ENCODE measurements at regions not wholly inside any gene's neighbourhood (a gene's known extent, or its start where the extent isn't known, plus 50 kb on each side); places are given as distances from the start of the nearest gene placed in this dataset.

DNA sequence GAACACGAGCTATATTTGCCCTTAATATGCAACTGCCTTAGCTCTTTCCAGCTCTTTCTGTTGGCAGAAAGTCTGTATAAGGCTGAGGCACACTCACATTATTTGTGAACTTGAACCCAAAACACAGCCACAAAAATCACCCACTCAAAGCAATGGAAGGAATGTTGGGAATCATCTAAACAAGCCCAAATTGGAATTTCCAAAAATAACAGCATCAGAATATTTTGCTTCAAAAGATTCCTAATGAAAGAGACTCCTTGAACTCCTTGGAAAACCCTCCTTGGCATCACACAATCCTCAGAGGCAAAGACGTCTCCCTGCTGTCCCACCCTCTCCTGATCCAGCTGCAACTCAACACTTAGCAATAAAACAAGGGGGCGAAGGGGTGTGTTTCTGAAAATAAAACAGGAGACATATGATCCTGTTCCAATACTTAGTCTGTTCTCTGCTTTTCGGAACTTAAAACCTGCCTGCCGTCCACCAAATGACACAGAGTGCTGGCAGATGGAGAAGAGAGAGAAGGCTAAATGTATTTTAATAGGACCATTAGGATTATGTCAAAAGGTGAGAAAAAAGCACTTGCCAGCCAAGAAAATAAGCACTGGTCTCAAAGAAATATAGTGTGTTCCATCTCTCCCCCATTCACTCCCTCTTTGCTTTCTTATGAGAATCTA is 320.7 kb upstream of the JARID2 start:
- no peak for DNase-seq (ENCODE audit: low spot score)

DNA sequence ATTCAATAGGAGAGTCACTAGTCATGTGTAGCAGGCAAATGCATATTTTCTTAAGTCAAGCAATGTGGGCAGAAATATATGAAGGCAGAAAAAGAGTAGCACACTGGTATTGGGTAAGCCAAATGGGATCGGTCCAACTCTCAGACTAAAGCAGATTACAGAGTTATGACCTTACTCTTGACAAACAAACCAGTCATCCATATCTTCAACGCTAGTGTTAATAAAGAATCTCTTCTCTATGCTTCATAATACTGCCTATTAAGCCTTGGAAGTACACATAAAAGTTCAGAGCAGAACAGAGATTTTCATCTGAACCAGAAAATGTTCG is 320.2 kb upstream of the JARID2 start:
- DNase-seq (ENCODE audit: low spot score) = no peak

DNA sequence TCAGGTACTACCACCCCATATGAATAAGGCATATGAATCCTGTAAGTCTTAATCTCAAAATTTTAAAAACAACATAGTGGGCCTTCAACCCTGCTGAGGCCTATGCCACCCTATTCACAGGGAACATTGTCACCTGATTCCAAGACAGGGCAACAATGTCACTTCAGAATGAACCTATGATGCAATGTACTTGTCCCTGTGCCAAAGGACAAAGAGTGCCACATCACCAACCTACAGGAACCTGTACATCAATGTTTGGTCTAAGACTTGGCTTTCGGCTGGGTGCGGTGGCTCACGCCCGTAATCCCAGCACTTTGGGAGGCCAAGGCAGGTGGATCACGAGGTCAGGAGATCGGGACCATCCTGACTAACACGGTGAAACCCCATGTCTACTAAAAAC is 318.5 kb upstream of the JARID2 start:
- DNase-seq (ENCODE audit: low spot score) = no peak

DNA sequence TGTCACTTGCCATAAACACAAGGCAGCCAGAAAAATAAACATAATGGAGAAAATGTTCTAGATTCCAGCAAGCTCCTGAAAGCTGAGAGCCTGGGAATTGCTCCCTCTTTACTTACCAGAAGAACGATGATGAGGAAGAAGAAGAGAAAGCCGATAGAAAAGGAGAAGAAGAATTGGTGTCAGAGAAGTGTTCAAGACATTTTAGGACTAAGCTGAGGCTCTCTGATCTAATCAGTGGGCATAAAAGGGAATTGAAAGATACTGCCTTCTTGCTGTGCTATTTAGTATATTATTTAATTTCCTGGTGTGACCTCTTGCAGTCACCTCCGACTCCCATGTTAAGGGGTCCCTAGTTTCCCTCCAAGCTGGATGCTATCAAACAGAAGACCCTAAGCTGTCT is 316.6 kb upstream of the JARID2 start:
- DNase-seq (ENCODE audit: low spot score) = no peak

DNA sequence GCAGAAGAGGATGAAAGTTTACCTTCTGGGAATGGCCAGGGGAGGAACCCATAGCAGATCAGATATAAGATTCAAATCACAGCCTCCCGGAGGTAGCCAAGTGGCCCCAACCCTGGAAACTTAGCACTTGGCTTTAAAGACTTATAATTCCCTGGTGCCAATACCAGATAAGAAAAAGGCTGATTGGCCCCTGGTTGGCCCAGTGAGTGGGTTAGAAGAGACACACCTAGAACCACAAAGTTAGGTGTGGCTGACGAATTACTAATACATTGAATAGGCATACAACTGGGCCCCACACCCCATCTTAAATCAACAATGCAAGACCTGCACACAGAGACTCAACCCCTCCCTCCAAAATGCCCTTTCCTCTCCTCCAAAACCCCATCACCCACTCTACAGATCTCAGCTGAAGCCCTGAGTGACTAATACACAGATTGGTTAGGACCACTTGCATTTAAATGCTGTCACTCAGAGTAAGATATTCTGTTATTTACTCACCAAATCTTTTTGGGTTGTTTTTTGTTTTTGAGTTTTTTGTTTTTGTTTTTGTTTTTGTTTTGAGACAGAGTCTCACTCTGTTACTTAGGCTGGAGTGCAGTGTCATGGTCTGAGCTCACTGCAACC is 315.4 kb upstream of the JARID2 start:
- no peak for DNase-seq (ENCODE audit: low spot score)

DNA sequence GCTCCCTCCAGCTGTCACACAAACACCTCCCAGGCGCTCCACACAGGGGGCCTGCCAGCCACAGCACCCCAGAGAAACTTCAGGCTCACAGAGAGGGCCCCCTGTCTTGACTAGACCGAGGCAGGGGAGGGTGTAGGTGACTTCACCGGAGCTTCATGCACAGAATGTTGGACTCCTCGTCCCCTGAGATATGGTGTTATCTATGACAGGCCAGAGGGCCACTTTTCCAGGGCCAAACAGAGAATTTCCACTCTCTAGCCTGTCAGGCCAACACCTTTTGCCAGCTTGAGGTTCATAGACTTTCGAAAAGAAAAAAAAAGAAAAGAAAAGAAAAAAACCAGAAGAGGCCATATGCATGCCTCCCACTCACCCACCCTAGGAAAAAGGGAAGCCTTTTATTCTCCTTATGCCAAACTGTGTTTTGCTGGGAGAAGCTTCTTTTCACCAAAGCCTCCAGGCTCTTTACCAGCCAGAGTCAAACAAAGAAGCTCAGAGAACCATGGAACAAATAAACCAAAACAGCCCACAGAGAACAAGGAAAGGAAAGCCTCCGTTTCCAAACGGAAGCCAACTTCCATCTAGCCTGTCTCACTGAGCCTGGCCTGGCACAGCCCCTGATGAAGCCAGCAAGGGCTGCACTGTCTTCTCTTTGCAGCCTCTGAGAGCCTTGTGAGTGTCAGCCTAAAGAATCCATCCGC is 313.2 kb upstream of the JARID2 start:
- no peak for DNase-seq (ENCODE audit: low spot score)

DNA sequence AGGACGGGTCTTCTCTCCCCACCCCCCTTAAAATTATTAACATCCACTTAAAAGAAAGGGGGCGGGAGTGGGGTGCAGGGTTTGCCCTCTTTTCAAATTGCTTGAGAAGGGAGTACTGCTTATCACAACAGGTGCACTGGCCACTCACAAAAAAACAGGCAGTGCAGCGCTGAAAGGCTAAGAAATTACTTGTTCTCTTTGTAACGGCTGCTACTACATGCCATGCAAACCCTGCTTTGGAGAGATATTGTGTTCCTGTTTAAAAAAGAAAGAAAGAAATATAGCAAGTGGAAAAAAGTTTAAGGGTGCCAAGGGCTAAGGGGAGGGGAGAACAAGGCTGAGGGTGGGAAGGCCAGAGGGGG is 312.7 kb upstream of the JARID2 start:
- DNase-seq (ENCODE audit: low spot score) = no peak

DNA sequence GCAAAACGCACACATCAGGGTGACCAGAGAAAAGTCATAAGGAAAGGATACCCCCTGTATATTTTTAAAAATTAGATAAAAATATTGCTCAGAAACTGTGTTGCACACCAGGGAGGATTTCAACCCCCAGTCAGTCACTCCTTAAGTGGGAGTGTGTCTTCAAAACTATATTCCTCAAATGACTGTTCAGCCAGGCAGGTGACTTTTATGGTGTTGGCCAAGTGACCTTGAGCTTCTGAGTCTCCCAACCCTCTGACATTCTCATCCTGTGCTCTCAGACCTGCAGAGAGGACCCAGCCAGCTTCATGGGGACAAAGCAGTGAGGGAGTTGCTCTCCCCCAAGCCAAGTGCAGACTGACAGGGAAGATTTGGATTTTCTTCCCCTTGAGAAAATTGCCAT is 311.9 kb upstream of the JARID2 start:
- no peak for DNase-seq (ENCODE audit: low spot score)

DNA sequence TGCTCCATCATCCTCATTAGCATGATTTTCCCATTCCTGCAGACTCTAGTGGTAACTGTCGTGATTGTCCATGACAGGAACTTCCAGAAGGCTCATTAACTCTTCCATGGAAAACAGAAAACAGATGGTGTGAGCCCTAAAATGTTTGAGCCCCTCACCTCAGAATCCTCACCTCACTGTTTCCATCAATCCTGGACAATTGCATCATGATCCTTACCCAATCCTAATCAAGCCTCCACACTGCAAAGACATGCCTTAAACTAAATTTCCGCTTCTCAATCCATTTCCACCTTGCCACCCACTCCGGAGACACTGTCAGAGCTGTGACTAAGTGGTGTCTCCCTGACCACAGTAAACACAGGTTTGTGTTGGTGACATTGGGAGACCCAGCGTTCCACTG is 311.0 kb upstream of the JARID2 start:
- DNase-seq (ENCODE audit: low spot score) = no peak

DNA sequence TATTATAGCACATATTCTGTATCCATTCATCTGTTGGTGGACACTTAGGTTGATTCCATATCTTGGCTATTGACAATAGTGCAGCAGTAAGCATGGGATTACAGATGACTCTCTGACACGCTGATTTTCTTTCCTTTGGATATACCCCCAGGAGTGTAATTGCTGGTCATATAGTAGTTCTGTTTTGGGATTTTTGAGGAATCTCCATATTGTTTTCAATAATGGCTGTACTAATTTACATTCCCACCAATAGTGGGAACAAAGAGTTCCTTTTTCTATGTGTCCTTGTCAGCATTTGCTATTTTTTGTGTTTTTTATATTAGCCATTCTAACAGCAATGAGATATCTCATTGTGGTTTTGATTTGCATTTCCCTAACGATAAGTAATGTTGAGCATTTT is 309.0 kb upstream of the JARID2 start:
- no peak for DNase-seq (ENCODE audit: low spot score)

DNA sequence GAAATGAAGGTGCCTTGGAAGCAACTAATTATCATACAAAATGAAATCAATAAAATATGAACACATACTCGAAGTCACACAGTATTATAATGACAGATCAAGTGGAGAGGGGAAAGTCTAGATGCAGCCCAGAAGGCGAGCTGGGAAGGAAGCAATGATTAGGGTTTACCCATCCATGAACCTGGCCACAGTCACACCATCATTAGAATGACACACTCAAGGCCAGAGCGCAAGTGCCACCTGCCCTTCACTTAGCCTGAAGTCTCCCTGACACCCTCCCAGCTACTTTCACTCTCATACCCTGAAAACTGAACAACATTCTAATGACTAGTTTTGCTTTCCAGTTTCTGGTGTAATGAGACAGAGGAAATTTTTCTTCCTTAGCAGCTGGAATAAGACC is 302.8 kb upstream of the JARID2 start:
- no peak for DNase-seq (ENCODE audit: low spot score)

DNA sequence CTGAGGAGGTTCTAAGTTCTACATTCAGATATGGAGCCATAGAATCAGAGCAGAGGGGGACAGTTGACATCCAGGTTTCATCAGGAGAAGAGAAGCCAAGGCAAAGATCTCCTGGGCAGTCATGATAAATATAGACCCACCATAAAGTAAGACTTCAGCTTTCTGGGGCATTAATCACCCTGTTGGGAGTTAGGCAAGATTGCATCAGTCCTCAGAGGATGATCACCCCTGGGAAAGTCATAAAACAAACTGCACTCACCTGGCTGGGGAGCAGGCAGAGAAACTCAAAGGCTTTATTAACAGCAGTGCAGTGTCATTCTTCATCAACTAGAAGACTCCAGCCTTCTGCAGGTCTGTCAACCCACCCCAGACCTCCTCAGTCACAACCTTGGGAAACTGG is 301.3 kb upstream of the JARID2 start:
- no peak for DNase-seq (ENCODE audit: low spot score)

DNA sequence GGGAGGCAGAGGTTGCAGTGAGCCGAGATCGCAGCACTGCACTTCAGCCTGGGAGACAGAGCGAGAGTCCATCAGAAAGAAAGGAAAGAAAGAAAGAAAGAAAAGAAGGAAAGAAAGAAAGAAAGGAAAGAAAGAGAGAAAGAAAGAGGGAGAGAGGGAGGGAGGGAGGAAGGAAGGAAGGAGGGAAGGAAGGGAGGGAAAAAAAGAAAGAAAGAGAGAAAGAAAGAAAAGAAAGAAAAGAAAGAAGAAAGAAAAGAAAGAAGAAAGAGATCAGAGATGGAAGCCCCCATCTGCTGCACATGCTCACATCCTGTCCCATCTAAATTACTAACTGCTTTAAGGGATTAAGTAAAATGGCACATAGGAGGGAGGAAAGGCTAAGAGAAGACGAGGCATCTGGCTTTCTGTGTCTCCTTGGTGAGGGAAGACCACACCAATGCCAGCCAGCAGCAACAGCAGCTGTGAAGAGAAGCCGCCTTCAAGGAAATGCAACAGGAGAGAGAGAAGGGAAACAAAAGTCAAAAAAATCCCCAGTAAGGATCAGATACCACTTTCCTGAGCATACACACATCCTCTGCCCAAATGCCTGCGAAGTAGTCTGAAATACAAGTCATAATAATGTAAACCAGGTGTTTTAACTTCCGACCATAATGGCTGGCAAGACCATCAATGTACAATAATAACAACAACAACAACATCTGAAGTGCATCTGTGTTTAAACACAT is 300.2 kb upstream of the JARID2 start:
- DNase-seq (ENCODE audit: low spot score) = no peak

DNA sequence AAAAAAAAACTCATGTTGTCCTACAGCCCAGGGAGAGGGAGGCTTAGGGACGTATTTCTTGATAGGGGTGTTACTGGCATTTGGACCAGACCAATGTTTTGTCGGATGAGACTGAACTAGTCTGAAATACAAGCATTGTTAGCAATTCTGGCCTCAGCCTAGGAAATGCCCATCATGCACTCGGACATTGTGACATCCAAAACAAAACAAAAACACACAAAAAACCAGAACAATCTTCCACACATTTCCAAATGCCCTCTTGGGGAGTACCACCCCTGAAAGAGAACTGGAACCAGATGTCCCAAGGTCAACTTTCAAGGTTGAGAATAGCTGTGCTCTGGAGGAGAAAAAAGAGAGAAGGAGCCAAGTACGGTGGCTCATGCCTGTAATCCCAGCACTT is 299.1 kb upstream of the JARID2 start:
- DNase-seq (ENCODE audit: low spot score) = no peak

DNA sequence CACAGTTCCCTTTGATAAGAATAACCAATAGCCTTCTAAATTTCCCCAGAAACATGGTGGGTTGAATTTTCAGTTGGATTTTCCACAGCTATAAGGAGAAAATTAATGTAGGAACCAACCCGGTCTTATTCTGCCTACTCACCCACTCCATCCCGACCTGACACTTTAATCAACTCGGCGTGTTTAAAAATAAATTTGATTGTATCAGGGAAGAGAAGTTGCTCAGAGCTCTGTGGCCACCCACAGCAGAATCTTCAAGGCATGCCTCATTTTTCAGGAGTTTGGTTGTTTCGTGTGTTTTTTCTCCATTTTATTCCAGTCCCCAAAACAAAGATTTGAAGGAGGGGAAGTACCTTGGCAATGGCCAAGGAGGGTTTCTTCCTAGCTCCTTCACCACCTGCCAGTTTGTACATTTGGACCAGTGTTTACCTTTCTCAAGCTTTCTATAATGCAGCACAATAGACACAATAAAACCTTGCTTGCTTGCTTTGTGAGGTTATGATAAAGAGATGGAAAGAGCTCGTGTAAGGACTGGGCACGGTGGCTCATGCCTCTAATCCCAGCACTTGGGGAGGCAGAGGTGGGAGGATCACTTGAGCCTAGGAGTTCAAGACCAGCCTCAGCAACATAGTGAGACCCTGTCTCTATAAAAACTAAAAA is 297.2 kb upstream of the JARID2 start:
- DNase-seq (ENCODE audit: low spot score) = no peak

DNA sequence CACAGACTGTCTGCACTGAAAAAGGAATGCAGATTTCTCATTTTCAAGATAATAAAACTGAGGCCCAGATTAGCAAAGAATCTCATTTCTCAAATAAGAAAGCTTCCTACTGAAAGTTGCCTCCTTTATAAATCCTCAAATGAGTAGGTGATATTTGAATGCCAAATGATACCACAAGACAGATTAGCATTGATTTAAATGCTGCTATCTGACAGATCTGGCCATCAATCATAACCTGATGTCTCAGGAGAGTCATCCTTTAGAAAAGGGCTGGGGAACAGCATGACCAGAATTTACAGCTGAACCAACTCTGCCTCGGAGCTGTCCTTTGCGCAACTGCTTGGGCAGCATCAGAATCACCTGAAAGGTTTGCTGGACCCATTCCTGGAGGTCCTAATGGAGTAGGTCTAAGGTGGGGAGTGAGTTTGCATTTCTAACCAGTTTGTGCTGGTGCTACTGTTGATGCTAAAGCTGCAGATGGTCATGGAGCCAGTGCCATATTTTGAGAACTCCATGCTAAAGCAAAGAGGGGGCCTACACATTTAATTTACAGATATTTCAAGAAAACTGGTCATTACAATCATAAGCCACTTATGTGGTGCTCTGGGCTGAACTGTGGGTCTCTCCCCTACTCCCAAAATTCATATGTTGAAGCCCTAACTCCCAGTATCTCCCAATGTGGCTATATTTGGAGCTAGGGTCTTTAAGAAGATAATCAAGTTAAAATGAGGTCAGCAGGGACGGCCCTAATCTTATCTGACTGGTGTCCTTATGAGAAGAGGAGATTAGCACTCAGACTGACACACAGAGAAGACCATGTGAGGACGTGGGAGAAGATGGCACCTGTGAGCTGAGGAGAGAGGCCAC is 295.5 kb upstream of the JARID2 start:
- peak; percentile 53 for DNase-seq (ENCODE audit: low spot score)

DNA sequence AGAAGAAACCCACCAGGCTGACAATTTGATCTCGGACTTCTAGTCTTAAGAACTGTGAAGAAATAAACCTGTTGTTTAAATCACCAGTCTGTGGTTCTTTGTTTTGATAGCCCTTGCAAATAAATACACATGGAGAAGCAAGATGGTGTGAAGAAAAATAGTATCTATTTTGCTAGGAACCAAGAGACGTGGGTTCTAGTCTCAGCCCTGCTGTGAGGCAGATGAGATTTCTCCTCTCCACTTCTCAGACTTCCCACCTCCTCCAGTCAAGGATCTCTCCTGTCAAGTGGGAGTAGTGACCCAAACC is 294.9 kb upstream of the JARID2 start:
- no peak for DNase-seq (ENCODE audit: low spot score)

DNA sequence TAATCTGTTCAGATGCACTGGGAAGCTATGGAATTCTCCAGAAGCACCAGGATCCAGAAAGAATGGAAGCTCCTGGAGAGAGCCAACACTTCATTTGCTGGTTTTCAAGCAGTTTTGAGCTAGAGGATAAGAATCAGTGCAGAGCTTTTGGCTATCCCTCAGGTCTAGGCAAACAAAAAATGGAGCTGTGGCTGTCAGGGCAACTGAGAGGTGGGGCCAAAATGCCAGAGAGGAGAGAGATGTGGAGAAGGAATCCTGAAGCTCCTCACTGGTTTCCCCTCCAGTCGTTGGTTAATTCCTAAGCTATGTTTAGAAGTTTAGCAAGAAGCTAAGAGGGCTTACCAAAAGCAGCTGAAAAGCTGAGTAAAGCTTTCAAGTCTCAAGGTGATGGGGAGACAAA is 294.2 kb upstream of the JARID2 start:
- no peak for DNase-seq (ENCODE audit: low spot score)

DNA sequence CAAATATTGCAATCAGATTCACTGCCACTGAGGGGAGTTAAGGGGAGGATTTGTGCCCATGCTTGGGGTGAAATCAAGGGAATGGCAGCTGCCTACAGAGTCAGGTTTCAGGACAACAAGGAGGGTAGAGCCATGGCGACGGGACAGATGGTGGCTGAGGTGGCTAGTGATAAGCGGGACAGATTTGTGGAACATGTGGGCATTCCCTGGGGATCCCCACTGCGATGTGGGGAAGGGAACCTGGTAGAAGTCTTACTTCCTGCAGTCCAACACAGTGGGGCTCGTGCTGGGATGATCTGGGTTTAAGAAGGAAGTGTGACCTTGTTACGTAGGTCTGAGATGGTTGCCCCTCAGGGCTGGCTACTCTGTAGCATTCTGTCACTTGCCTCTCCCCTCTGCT is 292.0 kb upstream of the JARID2 start:
- peak; percentile 26 for DNase-seq (ENCODE audit: low spot score)

DNA sequence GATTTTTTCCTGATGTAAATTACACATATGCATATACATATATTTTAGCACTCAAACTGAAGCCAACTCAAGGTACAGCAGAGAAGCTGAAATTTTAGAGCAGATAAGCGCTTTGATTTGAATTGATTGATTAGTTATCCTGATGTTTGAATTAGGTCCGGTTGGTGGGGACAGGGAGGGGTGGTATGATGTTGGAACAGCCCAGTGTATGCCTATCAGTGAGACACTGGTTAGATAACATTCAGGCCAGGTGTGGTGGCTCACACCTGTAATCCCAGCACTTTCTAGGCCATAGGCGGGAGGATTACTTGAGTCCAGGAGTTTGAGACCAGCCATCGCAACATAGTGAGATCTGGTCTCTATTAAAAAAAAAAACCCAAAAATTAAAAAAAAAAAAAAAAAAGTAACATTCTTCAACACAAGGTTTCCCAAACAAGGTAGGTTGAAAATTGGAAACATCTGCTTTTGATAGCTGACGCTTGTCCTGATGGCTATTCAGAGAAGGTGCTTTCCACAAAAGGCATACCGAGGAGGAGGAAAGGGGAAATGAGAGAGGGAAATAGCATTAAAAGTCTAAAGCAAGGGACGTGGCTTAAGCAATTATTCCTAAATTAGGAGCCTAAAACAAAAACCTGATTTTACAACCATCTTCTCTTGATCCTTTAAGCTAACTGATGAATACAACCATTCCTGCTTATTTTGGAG is 288.4 kb upstream of the JARID2 start:
- DNase-seq (ENCODE audit: low spot score) = peak; percentile 41
